Hepatocyte (in vitro differentiated cells): ENCODE measurements at regions not wholly inside any gene's neighbourhood (a gene's known extent, or its start where the extent isn't known, plus 50 kb on each side); places are given as distances from the start of the nearest gene placed in this dataset.

Experiments
- EZH2 ChIP-seq: fragments of 200-600 bp; sonication (generic); IDR thresholded peaks from 2 replicates; pipeline ENCODE4 v1.6.1; 2016; ENCODE audit warnings: antibody characterized with exemption, mild to moderate bottlenecking, borderline replicate concordance
- EZH2phosphoT487 ChIP-seq: fragments of 200-600 bp; sonication (generic); IDR thresholded peaks from one replicate; pipeline ENCODE4 v1.6.1; 2018; ENCODE audit warnings: antibody characterized with exemption, mild to moderate bottlenecking, low read depth, moderate library complexity; ENCODE audit not compliant: unreplicated experiment, severe bottlenecking
- TF ChIP-seq, protein P1 (sequence below): fragments of 200-600 bp; sonication (generic); IDR thresholded peaks from 2 replicates; pipeline ENCODE4 v1.5.1; 2016; ENCODE audit warnings: antibody characterized with exemption, mild to moderate bottlenecking; ENCODE audit not compliant: poor library complexity

DNA sequence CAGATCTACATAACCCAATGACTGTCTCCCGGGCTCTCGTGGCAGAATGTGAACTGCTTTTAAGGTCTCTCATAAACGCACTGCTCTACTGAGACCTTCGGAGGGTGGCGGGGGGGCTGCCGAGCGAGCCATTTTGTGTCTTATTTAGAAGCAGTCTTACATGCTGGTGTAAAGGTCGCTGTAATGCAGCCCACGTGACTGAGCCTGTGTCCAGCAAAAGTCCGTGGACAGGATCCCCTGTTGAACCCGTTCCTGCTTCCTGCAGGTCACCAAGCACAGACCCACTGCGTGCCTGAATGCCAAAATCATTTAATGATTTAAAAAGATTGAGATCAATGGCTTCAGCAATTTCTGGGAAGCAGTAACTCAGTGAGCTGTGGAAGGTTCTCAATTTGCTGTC is 415.9 kb downstream of the BCOR start:
- TF ChIP-seq, protein P1, sequence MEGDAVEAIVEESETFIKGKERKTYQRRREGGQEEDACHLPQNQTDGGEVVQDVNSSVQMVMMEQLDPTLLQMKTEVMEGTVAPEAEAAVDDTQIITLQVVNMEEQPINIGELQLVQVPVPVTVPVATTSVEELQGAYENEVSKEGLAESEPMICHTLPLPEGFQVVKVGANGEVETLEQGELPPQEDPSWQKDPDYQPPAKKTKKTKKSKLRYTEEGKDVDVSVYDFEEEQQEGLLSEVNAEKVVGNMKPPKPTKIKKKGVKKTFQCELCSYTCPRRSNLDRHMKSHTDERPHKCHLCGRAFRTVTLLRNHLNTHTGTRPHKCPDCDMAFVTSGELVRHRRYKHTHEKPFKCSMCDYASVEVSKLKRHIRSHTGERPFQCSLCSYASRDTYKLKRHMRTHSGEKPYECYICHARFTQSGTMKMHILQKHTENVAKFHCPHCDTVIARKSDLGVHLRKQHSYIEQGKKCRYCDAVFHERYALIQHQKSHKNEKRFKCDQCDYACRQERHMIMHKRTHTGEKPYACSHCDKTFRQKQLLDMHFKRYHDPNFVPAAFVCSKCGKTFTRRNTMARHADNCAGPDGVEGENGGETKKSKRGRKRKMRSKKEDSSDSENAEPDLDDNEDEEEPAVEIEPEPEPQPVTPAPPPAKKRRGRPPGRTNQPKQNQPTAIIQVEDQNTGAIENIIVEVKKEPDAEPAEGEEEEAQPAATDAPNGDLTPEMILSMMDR = no peak
- TF ChIP-seq EZH2 (no peak), EZH2phosphoT487 (no peak)
